B cell (primary cell): ENCODE measurements at regions not wholly inside any gene's neighbourhood (a gene's known extent, or its start where the extent isn't known, plus 50 kb on each side); places are given as distances from the start of the nearest gene placed in this dataset.

Source experiments
- ATAC-seq: fragments of 200-7000 bp; cut with Tn5 transposase; one replicate; pipeline ENCODE4 v1.10.0; 2021; ENCODE audit warnings: low read depth, mild to moderate bottlenecking, moderate number of reproducible peaks, moderate library complexity
- CTCF ChIA-PET: fragments of 350-600 bp; sonication (Branson Sonifier 250); formaldehyde crosslinking; loops from one replicate; lab custom pipeline; 2021; ENCODE audit warnings: antibody characterized with exemption, inconsistent platforms; lab: Charles Lee
- POLR2A ChIA-PET: fragments of 350-600 bp; sonication (Branson Sonifier 250); formaldehyde crosslinking; loops from one replicate; lab custom pipeline; 2021; ENCODE audit warnings: antibody characterized with exemption; lab: Charles Lee
- DNase-seq: peaks from one replicate; pipeline ENCODE4 v3.0.0; 2013
- H2AFZ ChIP-seq: 2 replicates; pipeline ENCODE4 v1.6.1; 2012; ENCODE audit warnings: mild to moderate bottlenecking, low read depth, low read length; ENCODE audit not compliant: insufficient read depth, poor library complexity, severe bottlenecking
- H3K27ac ChIP-seq, 2 donors: 1 replicate in 1 of 2; 2 replicates in 1 of 2; pipeline ENCODE4 v1.5.1; 2012 to 2013; ENCODE audit warnings: low read length in 2 of 2, mild to moderate bottlenecking in 2 of 2, moderate library complexity in 1 of 2
- H3K27me3 ChIP-seq, 4 experiments: fragments of 200-600 bp in 1 of 4; sonication (generic) in 1 of 4; replicated peaks in 1 of 4; 1 replicate in 2 of 4; 2 replicates in 2 of 4; pipeline versions ENCODE4 v1.6.1 to v1.7.0; 2013 to 2016; ENCODE audit warnings: low read length in 3 of 4, mild to moderate bottlenecking in 2 of 4, mixed read lengths in 1 of 4, moderate library complexity in 1 of 4; ENCODE audit not compliant: insufficient read depth in 4 of 4, control insufficient read depth in 3 of 4; ENCODE audit errors: control extremely low read depth in 1 of 4
- H3K36me3 ChIP-seq, 2 experiments: replicated peaks in 1 of 2; 1 replicate in 1 of 2; 2 replicates in 1 of 2; pipeline versions ENCODE4 v1.6.1 to v1.7.1; 2013; ENCODE audit warnings: low read length in 1 of 2; ENCODE audit not compliant: insufficient read depth in 2 of 2, control insufficient read depth in 1 of 2; ENCODE audit errors: control extremely low read depth in 1 of 2, extremely low read depth in 1 of 2
- H3K4me1 ChIP-seq, 2 donors: fragments of 200-600 bp in 1 of 2; sonication (generic) in 1 of 2; 1 replicate in 1 of 2; 2 replicates in 1 of 2; pipeline versions ENCODE4 v1.5.1 to v1.6.1; 2013 to 2017; ENCODE audit warnings: low read length in 2 of 2; ENCODE audit not compliant: control insufficient read depth in 2 of 2, insufficient read depth in 2 of 2
- H3K4me2 ChIP-seq: replicated peaks from 2 replicates; pipeline ENCODE3; 2012; ENCODE audit warnings: mild to moderate bottlenecking, low read depth, low read length; ENCODE audit not compliant: poor library complexity, severe bottlenecking
- H3K4me3 ChIP-seq, 5 experiments: fragments of 200-600 bp in 1 of 5; sonication (generic) in 1 of 5; 1 replicate in 3 of 5; 2 replicates in 2 of 5; pipeline versions ENCODE4 v1.5.1 to v1.7.0; 2011 to 2016; ENCODE audit warnings: low read length in 4 of 5, mild to moderate bottlenecking in 4 of 5, low read depth in 2 of 5, control low read depth in 1 of 5, moderate library complexity in 1 of 5; ENCODE audit not compliant: insufficient read depth in 1 of 5; ENCODE audit errors: control extremely low read depth in 1 of 5, extremely low read depth in 1 of 5
- H3K79me2 ChIP-seq: fragments of 200-600 bp; sonication (generic); one replicate; pipeline ENCODE4 v1.6.0; 2016; ENCODE audit warnings: low read length; ENCODE audit not compliant: control insufficient read depth, insufficient read depth
- H3K9ac ChIP-seq: fragments of 200-600 bp; sonication (generic); 2 replicates; pipeline ENCODE4 v1.6.1; 2017; ENCODE audit warnings: mild to moderate bottlenecking, low read length, moderate library complexity
- H3K9me3 ChIP-seq, 3 donors: one replicate each; pipeline versions ENCODE4 v1.6.1 to v1.7.1; 2013; ENCODE audit warnings: low read length in 2 of 3; ENCODE audit not compliant: control insufficient read depth in 2 of 3, insufficient read depth in 1 of 3; ENCODE audit errors: control extremely low read depth in 1 of 3
- H4K20me1 ChIP-seq: 2 replicates; pipeline ENCODE4 v1.6.0; 2012; ENCODE audit warnings: mild to moderate bottlenecking, low read length; ENCODE audit not compliant: insufficient read depth, control insufficient read depth, poor library complexity, severe bottlenecking
- H3K27ac Mint-ChIP-seq: one replicate; pipeline ENCODE4 v1.8.0; 2021; ENCODE audit warnings: mixed read lengths
- H3K27me3 Mint-ChIP-seq: one replicate; pipeline ENCODE4 v1.8.0; 2021; ENCODE audit warnings: mixed read lengths
- H3K4me1 Mint-ChIP-seq: one replicate; pipeline ENCODE4 v1.8.0; 2021; ENCODE audit warnings: mixed read lengths
- H3K4me3 Mint-ChIP-seq: one replicate; pipeline ENCODE4 v1.8.0; 2021; ENCODE audit warnings: mixed read lengths
- H3K9me3 Mint-ChIP-seq: one replicate; pipeline ENCODE4 v1.8.0; 2022; ENCODE audit warnings: mixed read lengths; ENCODE audit not compliant: insufficient read depth
- CTCF ChIP-seq: fragments of 200-600 bp; IDR thresholded peaks from one replicate; pipeline ENCODE4 v1.8.0; 2022; ENCODE audit warnings: antibody characterized with exemption, mild to moderate bottlenecking
- EZH2 ChIP-seq: IDR thresholded peaks from 2 replicates; pipeline ENCODE4 v1.6.1; 2012; ENCODE audit warnings: borderline replicate concordance, low read depth, mild to moderate bottlenecking, moderate library complexity, low read length; ENCODE audit not compliant: insufficient read depth, poor library complexity, severe bottlenecking
- WGBS: methylation state at CpG from one replicate; pipeline ENCODE4 v1.1.5; 2013; ENCODE audit warnings: missing lambda C conversion rate; ENCODE audit not compliant: insufficient coverage; 5-methylcytosine and 5-hydroxymethylcytosine counted together
- intact Hi-C: fragments of 100-400 bp; cut with micrococcal nuclease; formaldehyde crosslinking; loops from one replicate; pipeline ENCODE4 v1.10.0; 2022

- no peak overlapping the region for H3K4me2 ChIP-seq
- no peak overlapping the region for H2AFZ ChIP-seq
- H3K27me3 ChIP-seq: no peaks in the 10 kb centered on the region
- no CpG with 5 or more reads among the region's 3 CpGs for WGBS
- no peak overlapping the region for H3K4me3 ChIP-seq
- POLR2A ChIA-PET: no interaction called here
- no peak for TF ChIP-seq EZH2
- no peak for TF ChIP-seq CTCF
- H4K20me1 ChIP-seq: no peaks in the 10 kb centered on the region
- DNase-seq: no peak
- Mint-ChIP-seq H3K9me3 (no peaks in the 10 kb centered on the region), H3K4me1 (no peaks in the 10 kb centered on the region), H3K27ac (no peak overlapping the region), H3K4me3 (no peak overlapping the region), H3K27me3 (peaks cover 13% of the 10 kb centered on the region)
- intact Hi-C loops: no loop called here
- no peaks in the 10 kb centered on the region for H3K36me3 ChIP-seq
- H3K27ac ChIP-seq: no peak overlapping the region
- no peaks in the 10 kb centered on the region for H3K9me3 ChIP-seq
- no peak overlapping the region for H3K9ac ChIP-seq
- CTCF ChIA-PET: no interaction called here
- H3K79me2 ChIP-seq: no peaks in the 10 kb centered on the region
- H3K4me1 ChIP-seq: no peaks in the 10 kb centered on the region
- no peak for ATAC-seq
These were observed 63.5 kb upstream of the RELN start for GRCh38 chr7:104052979-104053378.

GRCh38 chr7:104048055-104048454 lies 58.6 kb upstream of the RELN start:
- no peak overlapping the region for H3K4me2 ChIP-seq
- H3K4me3 ChIP-seq: no peak overlapping the region
- ChIA-PET CTCF (no interaction called here), POLR2A (no interaction called here)
- H3K79me2 ChIP-seq: no peaks in the 10 kb centered on the region
- Mint-ChIP-seq H3K4me3 (no peak overlapping the region), H3K27ac (no peak overlapping the region), H3K4me1 (no peaks in the 10 kb centered on the region), H3K27me3 (peaks cover 14% of the 10 kb centered on the region), H3K9me3 (no peaks in the 10 kb centered on the region)
- no peaks in the 10 kb centered on the region for H4K20me1 ChIP-seq
- no peaks in the 10 kb centered on the region for H3K4me1 ChIP-seq
- H3K9me3 ChIP-seq: no peaks in the 10 kb centered on the region
- H2AFZ ChIP-seq: no peak overlapping the region
- DNase-seq: no peak
- intact Hi-C loops: no loop called here
- H3K36me3 ChIP-seq: no peaks in the 10 kb centered on the region
- no peak overlapping the region for H3K27ac ChIP-seq
- ATAC-seq: no peak
- no peaks in the 10 kb centered on the region for H3K27me3 ChIP-seq
- WGBS: no CpG with 5 or more reads among the region's 2 CpGs
- TF ChIP-seq CTCF (no peak), EZH2 (no peak)
- no peak overlapping the region for H3K9ac ChIP-seq
